ENCODE measurements at regions not wholly inside any gene's neighbourhood (a gene's known extent, or its start where the extent isn't known, plus 50 kb on each side); places are given as distances from the start of the nearest gene placed in this dataset.

GRCh38 chr5:125823572-125823971, 599.6 kb upstream of the GRAMD2B start:
- Histone ChIP-seq H3K4me3 (no peak overlapping the region), H3K4me1 (replicated peaks in 1 of 2) (no peaks in the 10 kb centered on the region), H3K36me3 (replicated peaks in 1 of 2) (no peaks in the 10 kb centered on the region), H3K9me3 (replicated peaks in 1 of 3) (no peaks in the 10 kb centered on the region), H3K27ac (no peak overlapping the region), H3K27me3 (no peaks in the 10 kb centered on the region)
- no peak for TF ChIP-seq CTCF (IDR thresholded peaks at IDR 0.05)
- TF ChIP-seq POLR2A (IDR thresholded peaks at IDR 0.05): no peak
- 74 to 85% (median 84%) methylated on average over 4 of the region's 4 CpGs for WGBS, 4 donors
- DNase-seq: no peak
- intact Hi-C loops (cut with DNase I): no loop called here

- Histone ChIP-seq H3K27ac (no peak overlapping the region), H3K4me1 (replicated peaks in 1 of 2) (no peaks in the 10 kb centered on the region), H3K9me3 (replicated peaks in 1 of 3) (no peaks in the 10 kb centered on the region), H3K4me3 (no peak overlapping the region), H3K27me3 (no peaks in the 10 kb centered on the region), H3K36me3 (replicated peaks in 1 of 2) (no peaks in the 10 kb centered on the region)
- intact Hi-C loops (cut with DNase I): no loop called here
- no peak for DNase-seq
- TF ChIP-seq POLR2A (IDR thresholded peaks at IDR 0.05) (no peak), CTCF (IDR thresholded peaks at IDR 0.05) (no peak)
Observed at GRCh38 chr5:125826214-125826613, 597.0 kb upstream of the GRAMD2B start.

GRCh38 chr5:125829349-125829748, 593.9 kb upstream of the GRAMD2B start:
- H3K27me3 ChIP-seq: no peaks in the 10 kb centered on the region
- no peak overlapping the region for H3K4me3 ChIP-seq
- H3K4me1 ChIP-seq (replicated peaks in 1 of 2): no peaks in the 10 kb centered on the region
- H3K9me3 ChIP-seq (replicated peaks in 1 of 3): no peaks in the 10 kb centered on the region
- WGBS, 4 donors: 64 to 82% (median 74%) methylated on average over 3 to 4 of the region's 4 CpGs
- H3K36me3 ChIP-seq (replicated peaks in 1 of 2): no peaks in the 10 kb centered on the region
- TF ChIP-seq CTCF (IDR thresholded peaks at IDR 0.05) (no peak), POLR2A (IDR thresholded peaks at IDR 0.05) (no peak)
- H3K27ac ChIP-seq: no peak overlapping the region
- DNase-seq: no peak
- intact Hi-C loops (cut with DNase I): no loop called here

GRCh38 chr5:125833398-125833797, 589.8 kb upstream of the GRAMD2B start:
- H3K4me1 ChIP-seq (replicated peaks in 1 of 2): peaks cover 0 to 8% of the 10 kb centered on the region in 2 donors
- intact Hi-C loops (cut with DNase I): no loop called here

More at GRCh38 chr5:125833398-125833797, 589.8 kb upstream of the GRAMD2B start:
- 48 to 60% (median 50%) methylated on average over 2 of the region's 2 CpGs for WGBS, 4 donors
- Histone ChIP-seq H3K4me3 (no peak overlapping the region), H3K27ac (no peak overlapping the region), H3K27me3 (no peaks in the 10 kb centered on the region), H3K9me3 (replicated peaks in 1 of 3) (no peaks in the 10 kb centered on the region), H3K36me3 (replicated peaks in 1 of 2) (no peaks in the 10 kb centered on the region)
- DNase-seq: no peak
- no peak for TF ChIP-seq CTCF (IDR thresholded peaks at IDR 0.05)
- no peak for TF ChIP-seq POLR2A (IDR thresholded peaks at IDR 0.05)
